Uterus (tissue), 3 donors: ENCODE measurements at regions not wholly inside any gene's neighbourhood (a gene's known extent, or its start where the extent isn't known, plus 50 kb on each side); places are given as distances from the start of the nearest gene placed in this dataset.

Experiments
- DNase-seq, 2 donors: peaks; one replicate each; pipeline ENCODE4 v3.0.0-alpha.2; 2019 to 2020
- H3K27ac ChIP-seq, 2 donors: fragments of 200-600 bp; sonication (generic); 1 replicate in 1 of 2; 2 replicates in 1 of 2; pipeline ENCODE4 v1.5.1; 2016 to 2018
- H3K27me3 ChIP-seq, 2 donors: fragments of 200-600 bp; sonication (generic); one replicate each; pipeline ENCODE4 v1.5.1; 2018 to 2019; ENCODE audit warnings: control low read depth in 1 of 2
- H3K36me3 ChIP-seq, 2 donors: fragments of 200-600 bp; sonication (generic); one replicate each; pipeline ENCODE4 v1.5.1; 2019; ENCODE audit warnings: control low read depth in 1 of 2
- H3K4me1 ChIP-seq, 2 donors: fragments of 200-600 bp; sonication (generic); one replicate each; pipeline ENCODE4 v1.5.1; 2018 to 2019; ENCODE audit warnings: control low read depth in 1 of 2
- H3K4me3 ChIP-seq, 2 donors: fragments of 200-600 bp; sonication (generic); 1 replicate in 1 of 2; 2 replicates in 1 of 2; pipeline ENCODE4 v1.5.1; 2018 to 2019; ENCODE audit warnings: mild to moderate bottlenecking in 1 of 2
- H3K9me3 ChIP-seq, 2 donors: fragments of 200-600 bp; sonication (generic); one replicate each; pipeline ENCODE4 v1.5.1; 2019; ENCODE audit warnings: control low read depth in 1 of 2
- CTCF ChIP-seq, 4 experiments: fragments of 200-600 bp in 2 of 4; fragments of 450-650 bp in 2 of 4; sonication (generic) in 2 of 4; IDR thresholded peaks; one replicate each; pipeline ENCODE4 v1.5.1; 2016 to 2019; ENCODE audit warnings: antibody characterized with exemption in 4 of 4, mild to moderate bottlenecking in 2 of 4, moderate library complexity in 1 of 4
- POLR2A ChIP-seq, 2 donors: fragments of 450-650 bp; IDR thresholded peaks; one replicate each; pipeline ENCODE4 v1.6.1; 2016; ENCODE audit warnings: antibody characterized with exemption in 2 of 2, mild to moderate bottlenecking in 1 of 2, moderate library complexity in 1 of 2
- intact Hi-C: fragments of 100-400 bp; cut with DNase I; formaldehyde crosslinking; loops from one replicate; pipeline ENCODE4 v1.15.1; 2023; ENCODE audit warnings: low total_unique reads
- donor health status: DM: yes; HTN: yes; CAD: no.

GRCh38 chr1:166507347-166507746 is 331.9 kb upstream of the POGK start:
- intact Hi-C loops, result no loop called here
- Histone ChIP-seq H3K36me3 (no peaks in the 10 kb centered on the region), H3K27ac (no peak overlapping the region), H3K4me1 (no peaks in the 10 kb centered on the region), H3K4me3 (no peak overlapping the region), H3K27me3 (no peaks in the 10 kb centered on the region), H3K9me3 (no peaks in the 10 kb centered on the region)
- no peak for DNase-seq
- TF ChIP-seq POLR2A (IDR thresholded peaks at IDR 0.05) (no peak), CTCF (IDR thresholded peaks at IDR 0.05) (no peak)

GRCh38 chr1:166511761-166512160 is 327.5 kb upstream of the POGK start:
- Histone ChIP-seq H3K36me3 (no peaks in the 10 kb centered on the region), H3K4me1 (no peaks in the 10 kb centered on the region), H3K27me3 (no peaks in the 10 kb centered on the region), H3K9me3 (no peaks in the 10 kb centered on the region), H3K4me3 (no peak overlapping the region), H3K27ac (no peak overlapping the region)
- DNase-seq, result no peak
- TF ChIP-seq POLR2A (IDR thresholded peaks at IDR 0.05), result no peak
- no peak for TF ChIP-seq CTCF (IDR thresholded peaks at IDR 0.05)
- intact Hi-C loops, result no loop called here

- intact Hi-C loops, result no loop called here
- no peaks in the 10 kb centered on the region for H3K36me3 ChIP-seq
- no peak for DNase-seq
- no peak for TF ChIP-seq CTCF (IDR thresholded peaks at IDR 0.05)
- no peak for TF ChIP-seq POLR2A (IDR thresholded peaks at IDR 0.05)
- no peak overlapping the region for H3K27ac ChIP-seq
- H3K27me3 ChIP-seq, result no peaks in the 10 kb centered on the region
- no peak overlapping the region for H3K4me3 ChIP-seq
- no peaks in the 10 kb centered on the region for H3K4me1 ChIP-seq
- H3K9me3 ChIP-seq, result no peaks in the 10 kb centered on the region
Measured at GRCh38 chr1:166514067-166514466, 325.2 kb upstream of the POGK start.

GRCh38 chr1:166527752-166528151 is 311.5 kb upstream of the POGK start:
- Histone ChIP-seq H3K4me1 (no peaks in the 10 kb centered on the region), H3K27me3 (no peaks in the 10 kb centered on the region), H3K4me3 (no peak overlapping the region), H3K9me3 (no peaks in the 10 kb centered on the region), H3K27ac (no peak overlapping the region), H3K36me3 (no peaks in the 10 kb centered on the region)
- DNase-seq, result no peak
- TF ChIP-seq CTCF (IDR thresholded peaks at IDR 0.05) (no peak), POLR2A (IDR thresholded peaks at IDR 0.05) (no peak)
- intact Hi-C loops, result no loop called here

- no peak for DNase-seq
- intact Hi-C loops, result no loop called here
Measured at GRCh38 chr1:166538646-166539045, 300.6 kb upstream of the POGK start.

More at GRCh38 chr1:166538646-166539045, 300.6 kb upstream of the POGK start:
- no peaks in the 10 kb centered on the region for H3K27me3 ChIP-seq
- H3K36me3 ChIP-seq, result no peaks in the 10 kb centered on the region
- H3K4me3 ChIP-seq, result no peak overlapping the region
- TF ChIP-seq CTCF (IDR thresholded peaks at IDR 0.05) (no peak), POLR2A (IDR thresholded peaks at IDR 0.05) (no peak)
- no peaks in the 10 kb centered on the region for H3K9me3 ChIP-seq
- H3K4me1 ChIP-seq, result no peaks in the 10 kb centered on the region
- H3K27ac ChIP-seq, result no peak overlapping the region
